Hepatic stellate cell (primary cell): ENCODE measurements at regions not wholly inside any gene's neighbourhood (a gene's known extent, or its start where the extent isn't known, plus 50 kb on each side); places are given as distances from the start of the nearest gene placed in this dataset.
A peak's percentile ranks its signal among the peaks of the same experiment; 100 is the strongest.

ENCODE experiments used
- DNase-seq: peaks from one replicate; pipeline ENCODE4 v3.0.0; 2011; ENCODE audit warnings: low spot score

DNA sequence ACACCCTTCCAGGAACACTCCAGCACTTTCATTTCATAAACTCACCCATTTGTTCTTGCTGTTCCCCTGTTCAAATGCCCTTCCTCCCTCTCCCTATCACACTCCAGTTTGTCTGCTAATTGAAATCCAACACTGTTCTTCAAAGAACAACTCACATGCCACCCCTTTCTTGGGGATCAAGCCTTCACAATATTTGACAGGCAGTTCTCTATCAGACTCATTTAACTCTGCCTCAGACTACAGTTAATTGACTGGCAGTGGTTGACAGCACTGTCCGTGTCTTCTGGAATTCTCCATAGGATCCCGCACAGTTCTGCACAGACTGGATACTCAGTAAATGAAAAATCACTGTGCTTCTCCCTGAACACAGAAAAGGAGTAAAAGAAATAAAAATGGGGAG lies 87.8 kb downstream of the PMP22 start:
- no peak for DNase-seq

DNA sequence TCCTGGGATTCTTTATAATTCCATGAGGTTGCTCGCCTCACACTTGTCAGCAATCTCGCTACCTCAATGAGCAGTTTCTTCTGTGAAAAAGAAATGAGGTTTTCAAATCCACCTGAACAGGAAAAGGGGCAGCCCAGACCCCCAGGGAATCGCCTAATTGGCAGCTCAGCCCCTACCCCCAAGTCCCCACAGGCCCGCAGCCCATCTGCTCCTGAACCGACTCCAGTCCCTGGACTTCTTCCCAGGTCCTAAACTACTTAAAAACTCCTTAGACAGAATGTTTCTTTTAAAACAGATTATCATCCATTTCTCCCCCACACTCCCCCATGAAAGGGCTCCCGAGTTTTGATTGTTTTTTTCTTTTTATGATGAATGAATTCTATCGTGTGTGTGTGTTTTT lies 89.8 kb downstream of the PMP22 start:
- DNase-seq = no peak

DNA sequence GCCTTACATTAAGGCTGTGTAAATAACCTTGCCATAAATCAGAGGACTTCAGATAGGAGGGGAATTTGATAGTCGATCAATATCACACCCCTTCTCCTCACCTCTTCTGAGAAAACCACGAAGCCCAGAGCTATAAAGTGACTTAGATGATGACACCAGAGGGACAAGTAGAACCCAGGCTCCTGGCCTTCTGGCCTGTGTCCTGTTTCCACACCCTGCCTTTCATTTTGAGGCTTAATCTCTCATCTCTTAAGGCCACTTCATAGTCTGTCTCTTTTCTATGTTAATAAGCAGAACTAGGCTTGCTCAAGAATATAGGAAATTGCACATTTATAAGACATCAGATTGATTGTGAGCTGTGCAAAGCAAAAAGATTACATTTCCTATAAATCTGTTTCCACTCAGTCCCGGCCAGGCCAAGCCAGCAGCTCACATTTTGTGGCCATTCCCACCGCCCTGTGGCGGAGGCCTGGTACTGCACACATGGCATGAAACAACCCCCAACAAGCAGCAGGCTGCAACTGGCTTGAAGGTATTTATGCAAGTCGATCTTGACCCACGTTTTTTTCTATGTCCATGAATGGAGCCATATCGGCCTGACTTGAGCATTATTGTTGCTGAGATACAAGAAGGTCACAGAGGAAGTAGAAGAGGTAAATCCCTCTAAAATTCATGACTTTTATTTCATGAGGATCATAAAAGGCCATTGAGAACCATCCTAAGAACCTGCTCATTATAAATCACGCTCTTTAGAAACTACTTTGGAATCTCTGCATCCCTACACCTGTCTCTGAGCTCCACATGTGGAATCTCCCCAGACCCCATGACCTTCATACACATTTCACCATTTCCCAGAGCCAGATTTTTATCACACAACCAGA lies 93.7 kb downstream of the PMP22 start:
- peak; percentile 63 for DNase-seq

DNA sequence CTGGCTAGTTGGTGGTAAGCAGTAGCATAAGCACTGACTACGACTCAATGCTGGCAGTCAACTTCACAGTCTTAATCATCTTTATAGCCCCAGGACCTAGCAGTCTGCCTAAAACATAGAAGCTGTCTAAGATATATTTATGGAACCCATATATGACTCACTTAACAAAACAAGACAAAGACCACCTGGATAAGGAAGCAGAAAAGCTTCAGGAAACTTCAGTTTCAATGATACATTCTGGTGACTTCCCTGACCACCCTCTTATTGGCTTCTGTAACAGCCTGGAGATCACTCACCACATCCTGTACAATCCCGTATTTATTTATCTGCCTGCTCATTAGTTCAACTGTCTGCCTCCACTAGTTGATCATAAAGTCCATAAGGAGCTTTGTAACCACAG lies 95.5 kb downstream of the PMP22 start:
- DNase-seq = no peak

DNA sequence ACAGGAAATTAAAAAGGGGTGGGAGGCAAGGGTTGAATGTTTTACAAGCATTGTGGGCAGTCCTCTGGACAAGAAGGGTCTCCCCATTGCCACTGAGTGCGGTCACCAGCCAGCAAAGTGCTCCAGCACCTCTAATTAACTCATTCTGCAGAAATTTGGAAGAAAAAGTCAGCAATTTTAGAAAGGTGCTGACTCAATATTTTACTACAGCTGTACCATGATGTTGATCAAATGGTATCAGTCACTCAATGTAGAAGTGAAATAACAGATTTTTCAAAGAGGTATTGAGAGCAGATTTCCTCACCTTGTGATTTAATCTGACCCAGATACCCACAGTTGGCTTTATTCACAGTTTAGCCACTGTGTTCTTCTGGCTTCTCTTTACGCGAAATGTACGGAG lies 96.7 kb downstream of the PMP22 start:
- DNase-seq = no peak

DNA sequence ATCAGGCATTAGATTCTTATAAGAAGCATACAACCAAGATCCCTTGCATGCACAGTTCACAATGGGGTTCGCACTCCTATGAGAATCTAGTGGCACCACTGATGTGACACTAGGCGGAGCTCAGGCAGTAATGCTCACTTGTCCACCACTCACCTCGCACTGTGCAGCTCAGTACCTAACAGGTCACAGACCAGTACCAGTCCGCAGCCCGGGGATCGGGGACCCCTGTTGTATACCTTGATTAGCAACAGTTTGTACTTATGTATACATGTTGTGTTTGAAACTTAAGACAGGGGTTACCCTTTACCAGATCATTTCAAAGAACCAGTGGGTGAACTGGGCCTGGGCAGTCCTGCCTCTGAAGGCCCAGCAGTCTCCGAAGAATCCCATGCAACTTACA lies 103.7 kb downstream of the PMP22 start:
- no peak for DNase-seq

DNA sequence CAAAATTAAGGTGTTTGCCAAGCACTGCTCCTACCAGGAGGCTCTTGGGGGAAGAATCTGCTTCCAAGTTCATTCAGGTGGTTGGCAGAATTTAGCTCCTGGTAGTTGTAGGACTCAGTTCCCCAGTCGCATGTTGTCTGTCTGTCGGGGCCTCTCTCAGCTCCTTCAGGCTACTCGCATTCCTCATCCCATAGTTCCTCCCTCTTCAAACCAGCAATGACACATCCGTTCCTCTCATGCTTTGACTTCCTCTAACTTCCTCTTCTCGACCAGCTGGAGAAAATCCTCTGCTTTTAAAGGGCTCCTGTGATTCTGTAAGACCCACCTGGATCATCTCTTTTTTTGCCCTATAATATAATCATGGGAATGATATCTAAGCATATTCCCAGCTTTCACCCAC lies 108.1 kb downstream of the PMP22 start:
- peak; percentile 24 for DNase-seq

DNA sequence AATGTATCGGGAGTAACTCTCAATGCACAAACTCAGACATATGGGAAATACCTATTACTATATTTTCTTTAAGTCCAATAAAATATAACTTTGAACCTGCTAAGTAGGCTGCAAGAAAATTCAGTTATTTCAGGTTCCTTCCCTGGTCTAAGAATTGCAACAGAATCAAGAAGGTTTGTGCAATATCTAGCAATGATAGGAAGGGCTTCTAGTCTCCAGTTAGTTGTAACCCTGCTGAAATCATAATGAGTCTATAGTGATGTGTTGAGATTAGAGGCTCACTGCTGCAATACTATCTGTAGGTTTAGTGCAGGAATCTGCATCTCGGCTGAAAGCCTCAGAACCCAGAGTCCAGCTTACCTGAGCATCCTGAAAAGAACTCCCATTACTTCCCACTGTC lies 110.5 kb downstream of the PMP22 start:
- no peak for DNase-seq

GRCh38 chr17:15145621-15146020 lies 119.5 kb downstream of the PMP22 start:
- DNase-seq = no peak

- DNase-seq = no peak
These were observed 121.6 kb downstream of the PMP22 start for GRCh38 chr17:15143524-15143923.

DNA sequence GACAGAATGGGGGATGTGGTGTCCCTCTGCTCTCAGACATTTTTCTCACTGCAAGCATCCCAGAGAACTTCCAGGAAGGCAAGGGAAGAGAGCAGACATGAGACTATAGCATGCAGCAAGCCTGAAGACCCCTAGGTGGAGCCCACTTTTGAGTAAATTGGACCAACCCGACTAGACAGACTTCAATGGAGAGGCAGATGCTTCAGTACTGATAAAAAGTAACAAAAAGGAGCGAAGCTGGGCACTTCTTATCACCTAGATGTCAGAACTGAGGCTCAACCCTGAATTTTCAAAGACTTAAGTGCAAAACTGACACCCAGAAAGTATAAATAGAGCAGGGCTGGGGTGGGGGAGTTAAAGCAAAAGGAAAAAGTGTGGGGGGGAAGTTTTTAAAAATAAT lies 130.8 kb downstream of the PMP22 start:
- no peak for DNase-seq

- no peak for DNase-seq
These were observed 131.3 kb downstream of the PMP22 start for GRCh38 chr17:15133826-15134225.

GRCh38 chr17:15133143-15133542 lies 132.0 kb downstream of the PMP22 start:
- no peak for DNase-seq

DNA sequence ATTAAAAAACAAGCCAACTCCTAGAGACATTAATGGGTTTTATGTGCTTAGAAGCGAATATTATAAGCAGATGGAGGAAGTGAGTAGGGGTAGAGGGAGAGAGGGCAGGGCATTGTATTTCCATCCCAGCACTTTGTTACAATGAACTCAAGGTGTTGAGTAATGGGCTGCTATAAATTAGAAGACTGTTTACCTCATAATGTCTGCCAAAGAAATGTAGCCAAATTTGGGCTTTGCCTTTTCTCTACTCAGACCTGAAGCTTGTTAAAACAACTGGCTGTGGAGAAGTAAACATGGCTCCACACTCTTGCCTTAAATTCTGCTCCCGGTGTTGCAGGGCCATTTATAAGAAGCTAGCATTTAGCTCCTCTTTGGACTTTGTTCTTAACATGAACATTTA lies 134.7 kb downstream of the PMP22 start:
- no peak for DNase-seq

- no peak for DNase-seq
These were observed 135.1 kb downstream of the PMP22 start for GRCh38 chr17:15129986-15130385.

- DNase-seq = no peak
These were observed 140.4 kb downstream of the PMP22 start for GRCh38 chr17:15124746-15125145.

DNA sequence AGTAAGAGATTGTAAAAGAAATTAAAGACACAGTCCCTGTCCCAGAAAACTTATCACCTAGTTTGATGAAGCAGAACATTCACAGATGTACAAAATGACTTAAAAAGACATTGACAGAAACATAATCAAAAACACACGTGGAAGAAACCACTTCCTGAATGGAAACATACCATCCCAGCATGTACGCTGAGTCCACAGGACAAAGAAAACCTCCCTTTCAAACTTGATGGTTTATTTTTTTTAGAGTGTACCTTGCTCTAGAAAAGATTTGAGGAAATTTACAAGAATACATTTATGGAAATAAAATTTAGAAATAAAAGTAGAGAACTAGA lies 140.9 kb downstream of the PMP22 start:
- DNase-seq = no peak

DNA sequence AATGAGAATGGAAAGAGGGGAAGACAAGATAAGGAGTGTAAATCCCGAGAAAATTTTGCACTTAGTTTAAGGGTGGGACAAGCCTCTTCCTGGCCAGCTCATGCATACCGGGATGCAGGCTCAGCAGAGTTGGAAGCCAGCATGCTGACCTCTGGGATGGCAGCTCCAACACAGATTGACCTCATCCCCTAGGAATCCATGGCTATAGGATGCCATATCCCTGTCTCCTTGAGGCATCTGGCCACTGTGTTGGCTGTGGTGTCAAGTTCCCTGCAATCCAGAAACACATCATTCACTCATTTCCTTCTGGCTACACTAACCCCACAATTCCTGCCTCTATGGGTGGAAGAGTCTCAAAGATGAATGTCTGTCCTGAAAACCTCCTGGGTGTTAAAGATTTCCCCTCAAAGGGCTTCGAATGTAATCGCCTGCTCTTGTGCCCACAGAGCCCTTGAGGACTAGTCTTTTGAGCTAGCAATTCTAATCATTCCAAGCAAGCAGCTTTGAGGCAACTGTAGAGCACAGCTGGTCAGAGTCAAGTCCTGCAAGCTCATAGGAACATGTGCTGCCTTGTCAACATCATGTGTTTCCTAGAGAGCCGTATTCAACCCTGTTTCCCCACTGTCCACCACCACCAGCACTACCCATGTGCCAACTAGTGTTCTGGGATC lies 141.4 kb downstream of the PMP22 start:
- DNase-seq = no peak

DNA sequence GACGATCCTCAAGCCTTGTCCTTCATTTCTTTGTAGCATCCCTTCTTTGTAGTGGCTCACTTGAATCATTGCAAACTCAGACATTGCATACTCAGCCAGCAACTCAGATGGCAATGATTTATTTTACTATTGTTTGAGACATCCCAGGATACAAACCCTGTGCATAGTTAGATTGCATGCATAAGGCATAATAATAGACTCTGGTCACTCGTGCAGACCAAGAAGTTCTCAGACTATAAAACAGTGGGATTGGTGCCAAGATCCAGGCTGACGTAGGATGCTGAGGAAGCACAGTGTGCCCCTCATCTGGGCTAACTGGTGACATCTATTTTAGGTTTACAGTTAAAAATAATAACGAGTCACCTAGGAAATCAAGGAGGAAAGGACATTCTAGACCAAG lies 142.3 kb downstream of the PMP22 start:
- no peak for DNase-seq

- DNase-seq = no peak
These were observed 143.7 kb downstream of the PMP22 start for GRCh38 chr17:15121426-15121825.

GRCh38 chr17:15119968-15120367 lies 145.2 kb downstream of the PMP22 start:
- DNase-seq = no peak

GRCh38 chr17:15117239-15117638 lies 147.9 kb downstream of the PMP22 start:
- DNase-seq = no peak

DNA sequence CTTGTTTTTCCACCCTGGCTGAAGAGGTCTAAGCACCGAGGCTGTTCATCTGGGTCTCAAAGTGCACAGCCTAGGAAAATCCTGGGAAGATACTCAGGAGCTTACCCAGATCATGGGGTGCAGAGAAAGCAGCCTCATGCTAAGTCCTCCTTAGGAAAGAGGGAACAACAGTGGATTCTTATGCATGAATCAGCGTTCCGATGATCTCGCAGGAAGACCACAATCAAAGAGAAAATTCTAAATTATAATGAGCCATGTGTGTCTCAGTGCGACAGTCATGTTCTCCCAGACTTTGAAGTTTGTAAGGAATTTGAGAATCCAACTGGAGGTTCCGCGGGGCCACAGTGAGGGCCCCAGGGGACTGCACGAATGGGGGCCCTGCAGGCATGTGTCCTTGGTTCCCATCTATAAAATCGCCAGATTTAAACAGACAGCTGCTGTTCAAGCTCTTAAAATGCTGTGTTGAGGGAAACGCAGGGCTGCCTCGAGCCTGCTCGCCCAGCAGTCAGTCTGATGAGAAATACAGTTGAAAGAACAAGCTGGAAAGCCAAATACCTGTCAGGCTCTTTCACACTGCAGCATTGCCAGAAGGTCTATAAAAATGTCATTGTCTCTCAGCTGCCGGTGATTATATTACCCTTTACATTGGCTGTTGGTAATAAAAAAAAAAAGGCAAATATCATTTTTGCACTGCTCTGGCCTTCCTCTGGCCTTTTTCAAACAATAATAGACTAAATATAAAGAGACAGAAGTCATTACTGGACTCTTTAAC lies 152.1 kb downstream of the PMP22 start:
- no peak for DNase-seq
